ENCODE measurements at regions not wholly inside any gene's neighbourhood (a gene's known extent, or its start where the extent isn't known, plus 50 kb on each side); places are given as distances from the start of the nearest gene placed in this dataset.

- TF ChIP-seq TARDBP (IDR thresholded peaks at IDR 0.05) (no peak), NFRKB (IDR thresholded peaks at IDR 0.05) (no peak), ELF4 (IDR thresholded peaks at IDR 0.05) (no peak), SP1 (IDR thresholded peaks at IDR 0.05) (no peak), FOXK2 (IDR thresholded peaks at IDR 0.05) (no peak), FOXA1 (IDR thresholded peaks at IDR 0.05) (no peak)
Observed at GRCh38 chr6:163643866-163644265, 229.3 kb downstream of the QKI start.

All from HEK293T (cell line).